ENCODE measurements at regions not wholly inside any gene's neighbourhood (a gene's known extent, or its start where the extent isn't known, plus 50 kb on each side); places are given as distances from the start of the nearest gene placed in this dataset.

DNA sequence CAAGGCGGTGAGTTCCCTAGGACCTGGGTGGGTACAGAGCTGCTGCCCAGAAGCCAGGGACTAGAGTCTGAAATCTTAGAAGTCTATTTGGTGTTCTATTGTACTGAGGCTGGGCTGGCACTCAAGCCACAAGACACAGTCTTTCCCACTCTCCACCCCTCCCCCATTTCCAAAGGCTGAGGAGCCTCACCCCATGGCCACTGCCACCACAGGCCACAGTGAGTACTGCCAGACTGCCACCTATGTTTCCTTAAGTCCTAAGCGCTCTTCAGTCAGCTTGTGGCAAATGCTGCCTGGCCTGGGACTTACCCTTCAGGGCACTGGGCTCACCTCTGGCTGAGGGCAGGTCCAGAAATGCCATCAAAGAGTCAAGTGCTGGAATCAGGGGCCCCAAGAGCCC is 469.3 kb downstream of the HAO1 start:
- Histone ChIP-seq H3K27ac (no peak overlapping the region), H3K36me3 (no peaks in the 10 kb centered on the region), H3K4me1 (no peaks in the 10 kb centered on the region), H3K9me3 (no peaks in the 10 kb centered on the region), H3K4me3 (no peak overlapping the region), H3K27me3 (no peaks in the 10 kb centered on the region)
- DNase-seq, result no peak
- intact Hi-C loops (cut with DNase I), result no loop called here
- WGBS, 2 donors, result 60 to 74% methylated on average over 2 of the region's 2 CpGs
- TF ChIP-seq POLR2A (IDR thresholded peaks at IDR 0.05) (no peak), POLR2AphosphoS5 (IDR thresholded peaks at IDR 0.05) (no peak), EP300 (IDR thresholded peaks at IDR 0.05) (no peak)
- TF ChIP-seq, protein P1, sequence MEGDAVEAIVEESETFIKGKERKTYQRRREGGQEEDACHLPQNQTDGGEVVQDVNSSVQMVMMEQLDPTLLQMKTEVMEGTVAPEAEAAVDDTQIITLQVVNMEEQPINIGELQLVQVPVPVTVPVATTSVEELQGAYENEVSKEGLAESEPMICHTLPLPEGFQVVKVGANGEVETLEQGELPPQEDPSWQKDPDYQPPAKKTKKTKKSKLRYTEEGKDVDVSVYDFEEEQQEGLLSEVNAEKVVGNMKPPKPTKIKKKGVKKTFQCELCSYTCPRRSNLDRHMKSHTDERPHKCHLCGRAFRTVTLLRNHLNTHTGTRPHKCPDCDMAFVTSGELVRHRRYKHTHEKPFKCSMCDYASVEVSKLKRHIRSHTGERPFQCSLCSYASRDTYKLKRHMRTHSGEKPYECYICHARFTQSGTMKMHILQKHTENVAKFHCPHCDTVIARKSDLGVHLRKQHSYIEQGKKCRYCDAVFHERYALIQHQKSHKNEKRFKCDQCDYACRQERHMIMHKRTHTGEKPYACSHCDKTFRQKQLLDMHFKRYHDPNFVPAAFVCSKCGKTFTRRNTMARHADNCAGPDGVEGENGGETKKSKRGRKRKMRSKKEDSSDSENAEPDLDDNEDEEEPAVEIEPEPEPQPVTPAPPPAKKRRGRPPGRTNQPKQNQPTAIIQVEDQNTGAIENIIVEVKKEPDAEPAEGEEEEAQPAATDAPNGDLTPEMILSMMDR (IDR thresholded peaks at IDR 0.05), result no peak

DNA sequence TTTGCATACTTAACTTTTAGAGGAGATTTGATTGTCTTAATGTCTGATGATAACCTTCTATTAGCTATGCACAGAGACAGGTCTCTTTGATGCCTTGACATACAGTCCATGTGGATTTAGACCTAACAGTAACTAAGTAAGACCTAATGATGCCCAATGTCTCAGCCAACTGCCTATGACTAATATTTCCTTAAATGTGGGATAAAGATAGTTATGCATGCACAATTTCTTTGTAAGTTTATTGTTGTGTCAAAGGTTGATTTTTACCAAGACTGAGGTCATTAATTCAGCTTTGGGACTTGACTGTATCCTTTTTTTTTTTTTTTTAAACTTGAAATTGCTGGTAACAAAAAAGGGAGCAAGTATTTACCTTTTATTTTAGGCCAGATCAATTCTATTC is 450.0 kb downstream of the HAO1 start:
- DNase-seq, result no peak
- no peak overlapping the region for H3K27ac ChIP-seq
- H3K4me3 ChIP-seq, result no peak overlapping the region
- H3K9me3 ChIP-seq, result no peaks in the 10 kb centered on the region
- H3K27me3 ChIP-seq, result no peaks in the 10 kb centered on the region
- H3K4me1 ChIP-seq, result no peaks in the 10 kb centered on the region
- no peak for TF ChIP-seq POLR2A (IDR thresholded peaks at IDR 0.05)
- intact Hi-C loops (cut with DNase I), result no loop called here
- no peaks in the 10 kb centered on the region for H3K36me3 ChIP-seq

DNA sequence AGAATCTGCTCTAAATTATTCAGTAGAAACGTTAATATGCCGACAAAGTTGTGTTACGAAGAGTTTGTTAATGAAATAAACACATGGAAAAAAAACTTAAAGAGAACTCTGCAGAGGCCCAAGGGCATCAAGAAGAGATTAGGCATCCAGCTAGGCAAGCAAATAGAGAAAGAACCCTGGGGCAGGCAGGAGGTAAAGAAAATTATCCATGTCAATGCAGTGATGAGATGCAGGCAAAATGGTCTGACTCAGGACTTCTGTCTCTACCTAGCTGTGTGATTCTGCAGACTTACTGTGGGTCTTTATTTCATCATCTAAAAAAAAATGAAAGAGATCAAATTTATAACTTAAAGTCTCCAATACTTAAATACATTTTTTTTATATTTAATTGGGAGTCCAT is 448.0 kb downstream of the HAO1 start:
- Histone ChIP-seq H3K9me3 (no peaks in the 10 kb centered on the region), H3K4me3 (no peak overlapping the region), H3K27me3 (no peaks in the 10 kb centered on the region), H3K36me3 (no peaks in the 10 kb centered on the region), H3K4me1 (no peaks in the 10 kb centered on the region), H3K27ac (no peak overlapping the region)
- intact Hi-C loops (cut with DNase I), result no loop called here
- DNase-seq, result no peak
- WGBS, 2 donors, result 79% methylated on average over 3 of the region's 3 CpGs
- TF ChIP-seq POLR2A (IDR thresholded peaks at IDR 0.05) (no peak), POLR2AphosphoS5 (IDR thresholded peaks at IDR 0.05) (no peak), EP300 (IDR thresholded peaks at IDR 0.05) (no peak)
- TF ChIP-seq, protein P1 (IDR thresholded peaks at IDR 0.05), result no peak

DNA sequence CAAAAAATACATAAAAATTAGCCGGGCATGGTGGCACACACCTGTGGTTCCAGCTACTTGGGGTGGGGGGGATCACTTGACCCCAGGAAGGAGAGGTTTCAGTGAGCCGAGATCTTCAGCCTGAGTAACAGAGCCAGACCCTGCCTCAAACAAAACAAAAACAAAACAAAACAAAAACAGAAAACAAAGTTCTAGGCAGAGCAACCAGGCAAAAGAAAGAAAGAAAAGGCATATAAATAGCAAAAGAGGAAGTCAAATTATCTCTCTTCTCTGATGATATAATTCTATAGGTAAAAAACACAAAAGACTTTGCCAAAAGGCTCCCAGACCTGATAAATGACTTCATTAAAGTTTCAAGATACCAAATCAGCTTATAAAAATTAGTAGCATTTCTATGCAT is 446.9 kb downstream of the HAO1 start:
- DNase-seq, result no peak
- WGBS, 2 donors, result 91 to 92% methylated on average over 2 of the region's 2 CpGs
- no peaks in the 10 kb centered on the region for H3K27me3 ChIP-seq
- H3K36me3 ChIP-seq, result no peaks in the 10 kb centered on the region
- H3K9me3 ChIP-seq, result no peaks in the 10 kb centered on the region
- H3K27ac ChIP-seq, result no peak overlapping the region
- H3K4me3 ChIP-seq, result no peak overlapping the region
- H3K4me1 ChIP-seq, result no peaks in the 10 kb centered on the region
- TF ChIP-seq POLR2AphosphoS5 (IDR thresholded peaks at IDR 0.05) (no peak), POLR2A (IDR thresholded peaks at IDR 0.05) (no peak), EP300 (IDR thresholded peaks at IDR 0.05) (no peak)
- TF ChIP-seq, protein P1 (IDR thresholded peaks at IDR 0.05), result no peak
- intact Hi-C loops (cut with DNase I), result no loop called here

DNA sequence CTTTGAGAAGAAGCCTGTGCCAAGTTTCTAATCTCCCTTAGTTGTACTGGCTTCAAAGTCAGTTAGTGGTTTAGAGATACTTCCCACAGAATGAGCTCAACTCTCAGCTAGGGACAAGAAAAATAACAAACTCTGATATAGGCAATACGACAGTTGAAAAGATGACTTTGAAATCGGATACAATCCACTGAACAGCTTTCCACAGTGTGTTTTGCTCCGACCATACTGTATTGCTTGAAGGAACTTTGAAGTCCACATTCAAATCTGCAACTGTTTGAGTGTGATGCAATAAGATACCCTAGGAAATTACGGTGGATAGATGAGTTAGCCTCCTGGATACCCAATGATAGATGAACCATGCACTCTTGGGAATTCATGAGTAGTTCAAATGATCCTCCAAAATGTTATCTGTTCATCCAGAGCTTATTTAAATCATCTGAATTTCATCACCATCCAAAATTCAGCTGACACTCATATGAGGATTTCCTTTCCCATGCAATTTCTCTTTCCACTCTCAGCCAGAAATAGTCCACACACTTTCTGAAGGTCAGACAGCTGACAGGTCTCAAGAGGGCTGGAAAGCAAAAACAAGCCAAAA is 443.8 kb downstream of the HAO1 start:
- Histone ChIP-seq H3K36me3 (no peaks in the 10 kb centered on the region), H3K27ac (no peak overlapping the region), H3K4me3 (no peak overlapping the region), H3K9me3 (no peaks in the 10 kb centered on the region), H3K4me1 (no peaks in the 10 kb centered on the region), H3K27me3 (no peaks in the 10 kb centered on the region)
- intact Hi-C loops (cut with DNase I), result no loop called here
- no peak for DNase-seq
- TF ChIP-seq POLR2AphosphoS5 (IDR thresholded peaks at IDR 0.05), result no peak
- TF ChIP-seq, protein P1 (IDR thresholded peaks at IDR 0.05), result no peak
- TF ChIP-seq POLR2A (IDR thresholded peaks at IDR 0.05), result no peak
- no peak for TF ChIP-seq EP300 (IDR thresholded peaks at IDR 0.05)
- 70 to 79% methylated on average over 4 of the region's 4 CpGs for WGBS, 2 donors

All from sigmoid colon (tissue), 6 donors.